ENCODE measurements at regions not wholly inside any gene's neighbourhood (a gene's known extent, or its start where the extent isn't known, plus 50 kb on each side); places are given as distances from the start of the nearest gene placed in this dataset.

DNA sequence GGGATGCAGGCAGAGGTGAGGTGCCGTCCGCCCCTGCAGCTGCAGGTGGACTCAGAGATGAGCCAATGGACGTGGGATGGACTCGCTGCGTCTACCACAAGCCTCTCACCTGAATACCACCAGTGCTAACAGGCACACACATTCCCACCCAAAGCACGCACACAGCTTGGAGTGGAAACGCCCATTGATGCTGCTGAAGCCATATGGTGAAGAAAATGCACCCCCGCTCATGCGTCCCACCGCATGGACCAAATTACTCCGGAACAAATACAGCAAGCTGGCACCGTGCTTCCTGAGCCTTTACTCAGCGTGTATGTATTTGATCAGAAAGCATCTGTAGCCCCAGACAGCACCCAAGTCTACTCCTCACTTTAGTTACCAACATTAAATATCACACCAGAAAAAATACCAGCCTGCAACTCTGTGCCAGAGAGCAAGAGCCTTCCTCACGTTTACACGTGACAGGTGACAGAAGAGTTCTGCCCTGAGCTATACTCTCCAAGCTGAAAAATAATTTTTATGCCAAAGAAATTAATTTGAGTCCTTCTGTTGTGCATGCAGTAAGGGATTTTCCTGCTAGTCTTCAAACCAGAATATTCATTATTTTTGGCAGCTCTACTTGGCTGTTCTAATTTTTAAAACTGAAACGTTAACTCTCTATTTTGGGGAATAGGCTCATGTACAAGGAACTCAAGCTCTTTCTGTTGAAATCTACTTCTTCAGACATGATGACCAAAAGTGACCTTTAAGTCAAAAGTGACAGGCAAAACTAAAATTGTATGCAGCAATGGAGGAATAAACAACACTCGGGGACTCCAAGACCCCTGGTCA is 58.2 kb upstream of the SYNDIG1 start:
- TF ChIP-seq, protein P1, sequence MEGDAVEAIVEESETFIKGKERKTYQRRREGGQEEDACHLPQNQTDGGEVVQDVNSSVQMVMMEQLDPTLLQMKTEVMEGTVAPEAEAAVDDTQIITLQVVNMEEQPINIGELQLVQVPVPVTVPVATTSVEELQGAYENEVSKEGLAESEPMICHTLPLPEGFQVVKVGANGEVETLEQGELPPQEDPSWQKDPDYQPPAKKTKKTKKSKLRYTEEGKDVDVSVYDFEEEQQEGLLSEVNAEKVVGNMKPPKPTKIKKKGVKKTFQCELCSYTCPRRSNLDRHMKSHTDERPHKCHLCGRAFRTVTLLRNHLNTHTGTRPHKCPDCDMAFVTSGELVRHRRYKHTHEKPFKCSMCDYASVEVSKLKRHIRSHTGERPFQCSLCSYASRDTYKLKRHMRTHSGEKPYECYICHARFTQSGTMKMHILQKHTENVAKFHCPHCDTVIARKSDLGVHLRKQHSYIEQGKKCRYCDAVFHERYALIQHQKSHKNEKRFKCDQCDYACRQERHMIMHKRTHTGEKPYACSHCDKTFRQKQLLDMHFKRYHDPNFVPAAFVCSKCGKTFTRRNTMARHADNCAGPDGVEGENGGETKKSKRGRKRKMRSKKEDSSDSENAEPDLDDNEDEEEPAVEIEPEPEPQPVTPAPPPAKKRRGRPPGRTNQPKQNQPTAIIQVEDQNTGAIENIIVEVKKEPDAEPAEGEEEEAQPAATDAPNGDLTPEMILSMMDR (IDR thresholded peaks at IDR 0.05), result no peak
- no peak for TF ChIP-seq POLR2A (IDR thresholded peaks at IDR 0.05)

Measured in heart left ventricle (tissue), 13 donors.